ENCODE measurements at regions not wholly inside any gene's neighbourhood (a gene's known extent, or its start where the extent isn't known, plus 50 kb on each side); places are given as distances from the start of the nearest gene placed in this dataset.
"Not testable (repeated sequence)": the region's sequence is repeated elsewhere in the genome, so short reads cannot be mapped to it uniquely, and the experiment has no call there.

GRCh38 chr10:8163824-8164223 lies 109.3 kb downstream of the GATA3 start:
- H3K4me3 ChIP-seq = no peak overlapping the region
- Mint-ChIP-seq H3K9me3 (peaks cover 11% of the 10 kb centered on the region), H3K4me1 (no peaks in the 10 kb centered on the region), H3K4me3 (no peak overlapping the region), H3K27me3 (ENCODE audit: insufficient read depth, low read depth) (no peaks in the 10 kb centered on the region), H3K27ac (no peak overlapping the region), H3K36me3 (no peaks in the 10 kb centered on the region)
- H3K36me3 ChIP-seq = no peaks in the 10 kb centered on the region
- no peak overlapping the region for H3K9ac ChIP-seq
- H4K20me1 ChIP-seq (ENCODE audit: low read depth) = no peaks in the 10 kb centered on the region
- no peaks in the 10 kb centered on the region for H3K4me1 ChIP-seq
- no peak overlapping the region for H3K4me2 ChIP-seq
- H3K9me3 ChIP-seq (ENCODE audit: low read depth) = peaks cover 9% of the 10 kb centered on the region
- TF ChIP-seq EZH2phosphoT487 (IDR thresholded peaks at IDR 0.05) (no peak), EZH2 (IDR thresholded peaks at IDR 0.05) (no peak)
- TF ChIP-seq, protein P1, sequence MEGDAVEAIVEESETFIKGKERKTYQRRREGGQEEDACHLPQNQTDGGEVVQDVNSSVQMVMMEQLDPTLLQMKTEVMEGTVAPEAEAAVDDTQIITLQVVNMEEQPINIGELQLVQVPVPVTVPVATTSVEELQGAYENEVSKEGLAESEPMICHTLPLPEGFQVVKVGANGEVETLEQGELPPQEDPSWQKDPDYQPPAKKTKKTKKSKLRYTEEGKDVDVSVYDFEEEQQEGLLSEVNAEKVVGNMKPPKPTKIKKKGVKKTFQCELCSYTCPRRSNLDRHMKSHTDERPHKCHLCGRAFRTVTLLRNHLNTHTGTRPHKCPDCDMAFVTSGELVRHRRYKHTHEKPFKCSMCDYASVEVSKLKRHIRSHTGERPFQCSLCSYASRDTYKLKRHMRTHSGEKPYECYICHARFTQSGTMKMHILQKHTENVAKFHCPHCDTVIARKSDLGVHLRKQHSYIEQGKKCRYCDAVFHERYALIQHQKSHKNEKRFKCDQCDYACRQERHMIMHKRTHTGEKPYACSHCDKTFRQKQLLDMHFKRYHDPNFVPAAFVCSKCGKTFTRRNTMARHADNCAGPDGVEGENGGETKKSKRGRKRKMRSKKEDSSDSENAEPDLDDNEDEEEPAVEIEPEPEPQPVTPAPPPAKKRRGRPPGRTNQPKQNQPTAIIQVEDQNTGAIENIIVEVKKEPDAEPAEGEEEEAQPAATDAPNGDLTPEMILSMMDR (IDR thresholded peaks at IDR 0.05) = no peak
- H3F3A ChIP-seq (ENCODE audit: low read depth) = no peaks in the 10 kb centered on the region
- DNase-seq (ENCODE audit: low spot score) = no peak
- H3K27ac ChIP-seq = no peak overlapping the region
- no peaks in the 10 kb centered on the region for H3K79me2 ChIP-seq (ENCODE audit: low read depth)
- no peak overlapping the region for H2AFZ ChIP-seq (replicated peaks)
- H3K27me3 ChIP-seq = no peaks in the 10 kb centered on the region

- not testable (repeated sequence) for H4K20me1 ChIP-seq (ENCODE audit: low read depth); H3K4me1 Mint-ChIP-seq; H2AFZ ChIP-seq (replicated peaks); H3K36me3 Mint-ChIP-seq; H3F3A ChIP-seq (ENCODE audit: low read depth); H3K4me2 ChIP-seq; H3K27ac ChIP-seq; H3K4me3 ChIP-seq; H3K27ac Mint-ChIP-seq; DNase-seq (ENCODE audit: low spot score); H3K79me2 ChIP-seq (ENCODE audit: low read depth); H3K4me1 ChIP-seq; H3K36me3 ChIP-seq; H3K9ac ChIP-seq; H3K27me3 ChIP-seq; H3K27me3 Mint-ChIP-seq (ENCODE audit: insufficient read depth, low read depth); H3K4me3 Mint-ChIP-seq
- H3K9me3 ChIP-seq (ENCODE audit: low read depth) = peaks cover 17% of the 10 kb centered on the region
- H3K9me3 Mint-ChIP-seq = peaks cover 17% of the 10 kb centered on the region
Observed at GRCh38 chr10:8164640-8165039, 110.2 kb downstream of the GATA3 start.

- Histone ChIP-seq H3K9me3 (ENCODE audit: low read depth) (peaks cover 17% of the 10 kb centered on the region), H3K4me2 (no peak overlapping the region), H3K79me2 (ENCODE audit: low read depth) (no peaks in the 10 kb centered on the region), H3K4me1 (no peaks in the 10 kb centered on the region), H4K20me1 (ENCODE audit: low read depth) (no peaks in the 10 kb centered on the region), H2AFZ (replicated peaks) (no peak overlapping the region), H3F3A (ENCODE audit: low read depth) (no peaks in the 10 kb centered on the region), H3K27ac (no peak overlapping the region), H3K4me3 (no peak overlapping the region), H3K9ac (no peak overlapping the region), H3K27me3 (no peaks in the 10 kb centered on the region), H3K36me3 (no peaks in the 10 kb centered on the region)
- DNase-seq (ENCODE audit: low spot score) = no peak
- TF ChIP-seq EZH2phosphoT487 (IDR thresholded peaks at IDR 0.05) = no peak
- TF ChIP-seq EZH2 (IDR thresholded peaks at IDR 0.05) = no peak
- TF ChIP-seq, protein P1 (IDR thresholded peaks at IDR 0.05) = no peak
- no peak overlapping the region for H3K4me3 Mint-ChIP-seq
- H3K4me1 Mint-ChIP-seq = no peaks in the 10 kb centered on the region
- H3K9me3 Mint-ChIP-seq = peaks cover 20% of the 10 kb centered on the region
- no peaks in the 10 kb centered on the region for H3K36me3 Mint-ChIP-seq
- H3K27ac Mint-ChIP-seq = no peak overlapping the region
- no peaks in the 10 kb centered on the region for H3K27me3 Mint-ChIP-seq (ENCODE audit: insufficient read depth, low read depth)
Observed at GRCh38 chr10:8168836-8169235, 114.3 kb downstream of the GATA3 start.

GRCh38 chr10:8171008-8171407 lies 116.5 kb downstream of the GATA3 start:
- no peaks in the 10 kb centered on the region for H3K36me3 ChIP-seq
- H3K4me3 ChIP-seq = no peak overlapping the region
- H3K4me3 Mint-ChIP-seq = no peak overlapping the region
- no peaks in the 10 kb centered on the region for H3K27me3 Mint-ChIP-seq (ENCODE audit: insufficient read depth, low read depth)
- H3K27ac Mint-ChIP-seq = no peak overlapping the region
- H3K79me2 ChIP-seq (ENCODE audit: low read depth) = no peaks in the 10 kb centered on the region
- H3K4me1 Mint-ChIP-seq = no peaks in the 10 kb centered on the region
- no peak overlapping the region for H3K27ac ChIP-seq
- no peaks in the 10 kb centered on the region for H3K4me1 ChIP-seq
- TF ChIP-seq EZH2phosphoT487 (IDR thresholded peaks at IDR 0.05) (no peak), EZH2 (IDR thresholded peaks at IDR 0.05) (no peak)
- TF ChIP-seq, protein P1 (IDR thresholded peaks at IDR 0.05) = no peak
- no peak for DNase-seq (ENCODE audit: low spot score)
- H3K9me3 ChIP-seq (ENCODE audit: low read depth) = peaks cover 17% of the 10 kb centered on the region
- no peaks in the 10 kb centered on the region for H3F3A ChIP-seq (ENCODE audit: low read depth)
- no peaks in the 10 kb centered on the region for H4K20me1 ChIP-seq (ENCODE audit: low read depth)
- H3K9me3 Mint-ChIP-seq = peaks cover 20% of the 10 kb centered on the region
- H3K27me3 ChIP-seq = no peaks in the 10 kb centered on the region
- H2AFZ ChIP-seq (replicated peaks) = no peak overlapping the region
- no peaks in the 10 kb centered on the region for H3K36me3 Mint-ChIP-seq
- H3K9ac ChIP-seq = no peak overlapping the region
- H3K4me2 ChIP-seq = no peak overlapping the region

Measured in neural progenitor cell (in vitro differentiated cells).